Adipose tissue (tissue), 3 donors: ENCODE measurements at regions not wholly inside any gene's neighbourhood (a gene's known extent, or its start where the extent isn't known, plus 50 kb on each side); places are given as distances from the start of the nearest gene placed in this dataset.
"Not testable (repeated sequence)": the region's sequence is repeated elsewhere in the genome, so short reads cannot be mapped to it uniquely, and the experiment has no call there.

Source experiments
- H3K27ac ChIP-seq: one replicate; pipeline ENCODE4 v1.5.1; 2013; ENCODE audit warnings: low read depth, low read length
- WGBS, 3 donors: extraction: QIAGEN DNeasy Blood & Tissue Kit; methylation state at CpG; one replicate each; pipeline ENCODE4 v1.1.7; 2013; 5-methylcytosine and 5-hydroxymethylcytosine counted together
- donor health status: healthy with polysubstance abuse.
- donor health status: Bipolar disorder and iron deficiency.
- donor health status: healthy.

DNA sequence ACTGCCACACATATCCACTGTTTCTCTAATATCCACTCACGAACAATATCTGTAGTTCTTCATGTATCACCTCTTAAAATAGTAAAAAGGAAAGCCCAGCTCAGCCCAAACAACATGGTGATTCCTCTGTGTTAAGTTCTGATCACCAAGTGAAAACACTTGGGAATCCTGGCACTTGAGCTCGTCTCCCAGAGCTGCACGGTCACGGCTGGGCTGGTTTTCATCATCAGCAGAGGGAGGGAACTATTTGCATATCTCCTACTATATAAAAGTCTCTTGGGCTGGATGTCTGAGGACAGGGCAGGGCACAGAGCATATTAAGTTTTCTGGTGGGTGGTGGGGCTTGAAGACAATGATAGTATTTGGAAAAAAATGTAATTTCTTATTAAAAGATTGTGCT, 870.6 kb downstream of the TMEM121 start:
- no peak overlapping the region for H3K27ac ChIP-seq
- 60 to 70% (median 65%) methylated on average over 4 of the region's 4 CpGs for WGBS, 3 donors

DNA sequence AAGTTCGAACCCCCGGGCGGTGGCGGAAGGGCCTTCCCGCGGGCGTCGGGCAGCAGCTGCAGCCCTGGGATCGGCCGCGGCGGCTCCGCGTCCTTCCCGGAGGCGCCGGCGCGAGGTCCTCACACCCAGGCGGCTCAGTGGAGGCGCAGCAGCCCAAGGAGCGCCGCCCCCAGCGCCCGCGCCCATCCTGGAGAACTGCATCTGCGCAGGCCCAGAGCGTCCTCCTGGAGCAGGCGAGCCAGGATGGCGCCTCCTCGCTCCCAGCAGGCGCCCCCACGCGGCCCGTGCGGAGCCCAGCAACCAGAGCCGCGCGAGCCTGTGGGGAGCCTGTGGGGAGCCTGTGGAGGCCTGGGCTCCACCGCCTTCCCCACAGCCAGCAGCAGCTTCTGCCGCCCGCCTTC, 872.5 kb downstream of the TMEM121 start:
- WGBS, 3 donors, result 64 to 69% (median 65%) methylated on average over 28 to 41 of the region's 42 CpGs
- not testable (repeated sequence) for H3K27ac ChIP-seq

DNA sequence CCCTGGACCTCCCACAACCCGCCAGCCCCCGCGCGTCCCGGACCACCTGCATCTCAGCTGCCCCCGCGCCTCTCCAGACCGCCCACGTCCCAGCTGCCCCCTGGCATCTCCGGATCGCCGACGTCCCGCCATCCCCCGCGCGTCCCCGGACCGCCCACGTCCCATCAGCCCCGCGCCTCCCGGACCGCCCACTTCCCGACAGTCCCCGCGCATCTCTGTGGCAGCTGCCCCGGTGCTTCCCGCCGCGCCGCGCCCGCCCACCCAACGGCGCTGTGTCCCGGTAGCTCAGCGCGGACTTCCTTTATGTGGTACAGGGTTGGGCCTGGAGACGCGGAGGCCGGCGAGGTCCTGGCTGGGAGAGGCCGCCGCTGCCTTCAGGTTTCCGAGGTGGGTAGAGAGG, 874.9 kb downstream of the TMEM121 start:
- 79 to 87% (median 80%) methylated on average over 35 to 46 of the region's 46 CpGs for WGBS, 3 donors
- not testable (repeated sequence) for H3K27ac ChIP-seq

GRCh38 chr14:106410229-106410628, 883.8 kb downstream of the TMEM121 start:
- 47 to 56% (median 54%) methylated on average over 9 of the region's 9 CpGs for WGBS, 3 donors
- not testable (repeated sequence) for H3K27ac ChIP-seq

- WGBS, 3 donors, result 20 to 49% (median 23%) methylated on average over 1 of the region's 1 CpG
Measured at GRCh38 chr14:106414464-106414863, 888.1 kb downstream of the TMEM121 start.

GRCh38 chr14:106417224-106418049, 891.1 kb downstream of the TMEM121 start:
- 58 to 70% (median 66%) methylated on average over 13 of the region's 13 CpGs for WGBS, 3 donors
- no peak overlapping the region for H3K27ac ChIP-seq

More at GRCh38 chr14:106414464-106414863, 888.1 kb downstream of the TMEM121 start:
- no peak overlapping the region for H3K27ac ChIP-seq

GRCh38 chr14:106419376-106419965, 893.1 kb downstream of the TMEM121 start:
- WGBS, 3 donors, result 39 to 47% (median 42%) methylated on average over 5 of the region's 5 CpGs
- H3K27ac ChIP-seq, result no peak overlapping the region

GRCh38 chr14:106421431-106422033, 895.1 kb downstream of the TMEM121 start:
- not testable (repeated sequence) for H3K27ac ChIP-seq
- WGBS, 3 donors, result 42 to 50% (median 48%) methylated on average over 18 to 20 of the region's 20 CpGs

DNA sequence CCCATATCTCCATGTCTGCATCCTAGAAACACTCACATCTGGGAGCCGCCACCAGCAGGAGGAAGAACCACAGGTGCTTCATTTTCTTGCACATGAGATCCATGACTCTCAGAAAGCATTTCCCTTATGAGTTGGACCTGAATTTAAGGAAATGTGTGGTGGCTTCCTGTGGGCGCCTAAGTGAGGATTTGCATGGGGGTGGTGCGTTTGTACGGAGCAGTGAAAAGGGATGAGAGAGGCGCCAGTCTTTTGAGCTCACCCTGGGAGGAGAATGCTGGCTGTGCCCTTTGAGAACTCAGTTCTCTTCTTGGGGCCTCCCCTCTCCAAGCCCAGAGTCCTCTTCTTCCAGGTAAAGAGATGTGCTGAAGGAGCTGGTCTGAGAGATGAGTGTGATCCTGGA, 895.7 kb downstream of the TMEM121 start:
- H3K27ac ChIP-seq, result no peak overlapping the region
- WGBS, 3 donors, result 30 to 46% (median 34%) methylated on average over 5 of the region's 5 CpGs

- H3K27ac ChIP-seq, result not testable (repeated sequence)
- WGBS, 3 donors, result 57 to 70% (median 67%) methylated on average over 7 of the region's 7 CpGs
Measured at GRCh38 chr14:106425150-106425549, 898.8 kb downstream of the TMEM121 start.

GRCh38 chr14:106436310-106436905, 910.0 kb downstream of the TMEM121 start:
- WGBS, 3 donors, result 47 to 50% (median 47%) methylated on average over 16 of the region's 16 CpGs
- H3K27ac ChIP-seq, result no peak overlapping the region

DNA sequence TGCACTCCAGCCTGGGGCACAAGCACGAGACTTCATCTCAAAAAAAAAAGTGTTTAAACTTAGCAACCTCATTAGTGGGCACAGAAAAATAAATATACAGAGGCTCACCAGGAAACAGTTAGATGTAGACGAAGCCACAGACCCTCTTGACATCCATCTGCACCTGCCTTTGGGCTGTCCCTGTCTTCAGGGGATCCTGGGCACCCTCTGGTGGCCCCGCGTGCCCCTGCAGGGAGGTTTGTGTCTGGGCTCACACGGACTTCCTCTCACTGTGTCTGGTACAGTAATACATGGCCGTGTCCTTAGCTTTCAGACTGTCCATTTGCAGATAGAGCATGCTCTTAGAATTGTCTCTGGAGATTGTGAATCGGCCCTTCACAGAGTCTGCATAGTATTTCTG, 916.5 kb downstream of the TMEM121 start:
- no peak overlapping the region for H3K27ac ChIP-seq
- 19 to 32% (median 31%) methylated on average over 7 of the region's 7 CpGs for WGBS, 3 donors

GRCh38 chr14:106455026-106455425, 928.6 kb downstream of the TMEM121 start:
- WGBS, 3 donors, result 29 to 42% (median 35%) methylated on average over 3 of the region's 3 CpGs

DNA sequence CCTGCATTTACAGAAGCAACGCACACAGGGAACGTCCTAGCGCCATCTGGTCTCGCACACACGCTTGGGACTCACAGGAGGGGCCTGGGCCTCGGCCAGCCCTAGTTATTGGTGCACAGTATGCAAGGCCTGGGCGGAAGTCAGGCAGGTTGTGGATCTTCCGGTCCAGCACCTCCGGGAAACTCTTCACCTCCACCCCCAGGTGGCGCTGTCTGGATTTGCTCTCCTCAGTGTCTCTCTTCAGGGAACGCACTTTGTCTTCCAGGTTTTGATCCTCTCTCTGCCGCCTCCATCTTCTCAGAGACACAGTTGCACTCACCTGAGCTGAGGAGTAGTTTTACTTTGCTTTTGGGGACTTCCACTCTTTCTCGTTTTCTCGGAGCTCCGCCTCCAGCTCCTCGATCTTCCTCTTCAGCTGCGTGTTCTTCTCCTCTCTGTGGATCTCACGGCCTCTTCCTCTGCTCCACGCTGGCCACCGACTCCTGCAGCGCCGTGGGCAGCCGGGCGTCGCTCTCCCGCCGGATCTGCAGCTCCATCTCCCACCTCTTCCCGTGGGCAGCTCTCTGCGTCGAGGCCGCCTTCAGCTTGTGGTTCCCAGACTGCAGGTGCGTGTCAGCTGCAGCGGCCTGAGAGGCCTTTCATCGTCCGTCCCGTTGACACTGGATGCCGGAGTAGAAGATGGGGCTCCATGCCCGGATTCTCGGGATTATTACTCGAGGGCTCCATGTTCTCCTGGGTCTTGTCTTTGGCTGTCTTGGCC, 933.8 kb downstream of the TMEM121 start:
- H3K27ac ChIP-seq, result no peak overlapping the region
- WGBS, 3 donors, result 82 to 88% (median 88%) methylated on average over 36 to 40 of the region's 40 CpGs

More at GRCh38 chr14:106455026-106455425, 928.6 kb downstream of the TMEM121 start:
- no peak overlapping the region for H3K27ac ChIP-seq

DNA sequence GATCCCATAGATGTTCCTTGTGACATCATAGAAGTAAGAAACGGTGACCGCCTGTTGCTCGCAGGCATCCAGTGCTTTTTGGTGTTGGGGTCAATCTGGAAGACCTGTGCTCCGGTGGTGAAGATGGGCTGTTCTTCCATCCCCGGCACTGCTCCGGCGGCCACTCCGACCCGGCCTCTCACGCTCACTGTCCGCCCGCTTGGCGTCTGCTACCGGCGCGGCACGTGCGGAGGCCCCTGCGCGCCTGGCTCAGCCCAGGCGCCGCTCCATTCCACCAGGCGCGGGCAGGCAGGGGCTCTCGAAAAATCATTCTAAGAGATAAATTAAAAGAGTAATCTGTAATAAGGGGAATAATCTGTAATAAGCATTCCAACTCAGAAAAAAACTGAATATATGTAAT, 934.5 kb downstream of the TMEM121 start:
- WGBS, 3 donors, result 89 to 95% (median 94%) methylated on average over 25 of the region's 25 CpGs
- H3K27ac ChIP-seq, result no peak overlapping the region

DNA sequence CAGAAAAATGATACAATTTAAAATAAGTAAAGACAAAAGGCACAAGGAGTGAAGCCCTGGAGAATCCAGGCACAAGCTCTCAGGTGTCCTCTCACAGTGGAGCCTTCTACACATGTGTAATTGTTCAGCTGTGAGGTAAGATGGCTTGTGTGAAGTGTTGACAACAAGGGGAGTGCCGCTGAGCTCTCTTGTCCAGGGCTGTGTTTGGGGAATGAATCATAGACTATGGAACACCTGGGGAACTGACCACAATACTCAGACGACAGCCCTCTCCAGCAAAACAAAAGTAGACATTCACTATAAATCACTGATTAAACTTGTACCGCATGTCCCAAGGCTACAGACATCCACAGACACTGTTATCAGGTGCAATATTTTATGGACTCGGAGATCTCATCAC, 940.1 kb downstream of the TMEM121 start:
- WGBS, 3 donors, result 46 to 73% (median 58%) methylated on average over 4 of the region's 4 CpGs
- H3K27ac ChIP-seq, result not testable (repeated sequence)

DNA sequence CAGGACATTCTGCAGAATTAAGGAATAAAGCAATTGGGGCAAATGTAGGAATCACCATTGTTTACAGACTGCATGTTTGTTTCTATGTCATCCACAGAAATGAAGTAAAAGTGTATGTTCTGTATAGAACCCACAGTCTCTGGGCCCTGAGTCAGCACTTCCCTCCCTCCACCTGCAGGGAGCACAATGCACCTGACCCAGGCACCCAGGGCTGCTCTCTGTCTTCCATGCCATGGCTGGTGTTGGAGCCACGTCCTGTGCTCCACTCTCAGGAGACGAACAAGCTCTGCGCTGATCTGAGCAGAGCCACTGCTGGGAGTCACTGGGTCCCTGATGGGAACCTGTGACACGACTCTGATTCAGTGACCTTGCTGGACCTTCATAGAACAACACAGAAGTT, 942.5 kb downstream of the TMEM121 start:
- WGBS, 3 donors, result 46 to 61% (median 61%) methylated on average over 4 of the region's 4 CpGs
- H3K27ac ChIP-seq, result not testable (repeated sequence)

- H3K27ac ChIP-seq, result not testable (repeated sequence)
- WGBS, 3 donors, result 46 to 51% (median 49%) methylated on average over 3 of the region's 3 CpGs
Measured at GRCh38 chr14:106470028-106470427, 943.6 kb downstream of the TMEM121 start.
